ENCODE measurements at regions not wholly inside any gene's neighbourhood (a gene's known extent, or its start where the extent isn't known, plus 50 kb on each side); places are given as distances from the start of the nearest gene placed in this dataset.

- TF ChIP-seq SCRT2 (tag by site-specific recombination; IDR thresholded peaks at IDR 0.05) (no peak), ZNF626 (tag by site-specific recombination; IDR thresholded peaks at IDR 0.05) (no peak), CTCF (tag by site-specific recombination; IDR thresholded peaks at IDR 0.05) (no peak), MZF1 (tag by site-specific recombination; IDR thresholded peaks at IDR 0.05; ENCODE audit: borderline replicate concordance) (no peak), ZBTB7A (tag by site-specific recombination; IDR thresholded peaks at IDR 0.05; ENCODE audit: low read depth) (no peak), ZSCAN5A (tag by site-specific recombination; IDR thresholded peaks at IDR 0.05) (no peak), GLIS2 (tag by site-specific recombination; IDR thresholded peaks at IDR 0.05) (no peak), ZNF140 (tag by site-specific recombination; IDR thresholded peaks at IDR 0.05) (no peak), PBX3 (CRISPR knock-in tag; IDR thresholded peaks at IDR 0.05) (no peak), EGR2 (tag by site-specific recombination; IDR thresholded peaks at IDR 0.05; ENCODE audit: low read depth) (no peak), SALL2 (tag by site-specific recombination; IDR thresholded peaks at IDR 0.05; ENCODE audit: borderline replicate concordance) (no peak), ZNF692 (tag by site-specific recombination; IDR thresholded peaks at IDR 0.05) (no peak)
Observed at GRCh38 chr17:11140501-11140900, 100.5 kb upstream of the SHISA6 start.
